ENCODE measurements at regions not wholly inside any gene's neighbourhood (a gene's known extent, or its start where the extent isn't known, plus 50 kb on each side); places are given as distances from the start of the nearest gene placed in this dataset.
"Not testable (repeated sequence)": the region's sequence is repeated elsewhere in the genome, so short reads cannot be mapped to it uniquely, and the experiment has no call there.

- no peak overlapping the region for H3K27ac ChIP-seq (ENCODE audit: low read depth, low read length)
- DNase-seq (ENCODE audit: low read depth, low spot score) = no peak
- H3K27me3 ChIP-seq (ENCODE audit: control insufficient read depth, insufficient read depth, low read length) = no peaks in the 10 kb centered on the region
- ChIA-PET POLR2A (no interaction called here), CTCF (no interaction called here)
- H3K4me3 ChIP-seq (ENCODE audit: low read depth, low read length) = no peak overlapping the region
- TF ChIP-seq, protein P1, sequence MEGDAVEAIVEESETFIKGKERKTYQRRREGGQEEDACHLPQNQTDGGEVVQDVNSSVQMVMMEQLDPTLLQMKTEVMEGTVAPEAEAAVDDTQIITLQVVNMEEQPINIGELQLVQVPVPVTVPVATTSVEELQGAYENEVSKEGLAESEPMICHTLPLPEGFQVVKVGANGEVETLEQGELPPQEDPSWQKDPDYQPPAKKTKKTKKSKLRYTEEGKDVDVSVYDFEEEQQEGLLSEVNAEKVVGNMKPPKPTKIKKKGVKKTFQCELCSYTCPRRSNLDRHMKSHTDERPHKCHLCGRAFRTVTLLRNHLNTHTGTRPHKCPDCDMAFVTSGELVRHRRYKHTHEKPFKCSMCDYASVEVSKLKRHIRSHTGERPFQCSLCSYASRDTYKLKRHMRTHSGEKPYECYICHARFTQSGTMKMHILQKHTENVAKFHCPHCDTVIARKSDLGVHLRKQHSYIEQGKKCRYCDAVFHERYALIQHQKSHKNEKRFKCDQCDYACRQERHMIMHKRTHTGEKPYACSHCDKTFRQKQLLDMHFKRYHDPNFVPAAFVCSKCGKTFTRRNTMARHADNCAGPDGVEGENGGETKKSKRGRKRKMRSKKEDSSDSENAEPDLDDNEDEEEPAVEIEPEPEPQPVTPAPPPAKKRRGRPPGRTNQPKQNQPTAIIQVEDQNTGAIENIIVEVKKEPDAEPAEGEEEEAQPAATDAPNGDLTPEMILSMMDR (IDR thresholded peaks at IDR 0.05; ENCODE audit: low read depth, low read length) = no peak
- H3K9me3 ChIP-seq (ENCODE audit: control insufficient read depth, insufficient read depth, low read length) = no peaks in the 10 kb centered on the region
Observed at GRCh38 chr13:37510441-37510840, 88.1 kb downstream of the POSTN start.

DNA sequence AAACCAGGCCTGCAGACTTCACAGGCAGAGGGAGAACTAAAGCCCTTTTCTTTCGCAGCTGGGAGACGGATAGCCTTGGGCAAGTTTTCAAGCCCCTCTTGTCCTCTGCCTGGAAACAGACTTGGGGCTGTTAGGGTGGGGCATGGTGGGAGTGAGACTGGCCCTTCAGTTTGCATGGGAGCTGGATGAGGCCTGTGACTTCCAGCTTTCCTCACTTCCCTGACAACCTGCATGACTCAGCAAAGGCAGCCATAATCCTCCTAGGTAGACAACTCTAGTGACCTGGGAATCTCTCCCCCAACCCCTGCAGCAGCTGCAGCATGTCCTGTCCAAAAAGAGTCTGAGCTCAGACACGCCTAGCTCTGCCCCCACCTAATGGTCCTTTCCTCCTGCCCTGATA lies 93.0 kb downstream of the POSTN start:
- no peaks in the 10 kb centered on the region for H3K27me3 ChIP-seq (ENCODE audit: control insufficient read depth, insufficient read depth, low read length)
- DNase-seq (ENCODE audit: low read depth, low spot score) = no peak
- TF ChIP-seq, protein P1 (IDR thresholded peaks at IDR 0.05; ENCODE audit: low read depth, low read length) = no peak
- POLR2A ChIA-PET = no interaction called here
- CTCF ChIA-PET = no interaction called here
- H3K27ac ChIP-seq (ENCODE audit: low read depth, low read length) = no peak overlapping the region
- no peaks in the 10 kb centered on the region for H3K9me3 ChIP-seq (ENCODE audit: control insufficient read depth, insufficient read depth, low read length)
- H3K4me3 ChIP-seq (ENCODE audit: low read depth, low read length) = no peak overlapping the region

DNA sequence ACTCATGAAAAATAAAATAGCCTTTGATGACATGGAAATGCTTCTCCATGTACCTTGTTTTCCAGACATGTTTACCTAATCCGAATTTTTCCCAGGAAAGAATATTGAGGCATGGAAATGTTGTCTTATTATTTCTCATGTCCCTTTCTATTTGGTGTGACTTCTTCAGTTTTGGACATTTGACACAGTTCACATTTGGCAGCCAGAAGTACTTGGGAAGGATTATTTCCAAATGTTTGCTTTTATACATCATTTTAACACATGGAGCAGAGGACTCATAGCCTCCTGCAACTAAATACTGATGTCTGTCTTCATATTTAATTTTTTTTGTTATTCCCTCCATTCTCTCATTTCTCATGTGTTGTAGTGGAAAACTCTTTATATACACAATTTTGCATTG lies 94.3 kb downstream of the POSTN start:
- ChIA-PET CTCF (no interaction called here), POLR2A (no interaction called here)
- no peaks in the 10 kb centered on the region for H3K9me3 ChIP-seq (ENCODE audit: control insufficient read depth, insufficient read depth, low read length)
- TF ChIP-seq, protein P1 (IDR thresholded peaks at IDR 0.05; ENCODE audit: low read depth, low read length) = no peak
- H3K4me3 ChIP-seq (ENCODE audit: low read depth, low read length) = no peak overlapping the region
- no peak overlapping the region for H3K27ac ChIP-seq (ENCODE audit: low read depth, low read length)
- no peaks in the 10 kb centered on the region for H3K27me3 ChIP-seq (ENCODE audit: control insufficient read depth, insufficient read depth, low read length)
- DNase-seq (ENCODE audit: low read depth, low spot score) = no peak

- Histone ChIP-seq H3K27me3 (ENCODE audit: control insufficient read depth, insufficient read depth, low read length) (no peaks in the 10 kb centered on the region), H3K4me3 (ENCODE audit: low read depth, low read length) (no peak overlapping the region), H3K27ac (ENCODE audit: low read depth, low read length) (no peak overlapping the region), H3K9me3 (ENCODE audit: control insufficient read depth, insufficient read depth, low read length) (no peaks in the 10 kb centered on the region)
- no peak for DNase-seq (ENCODE audit: low read depth, low spot score)
- ChIA-PET POLR2A (no interaction called here), CTCF (no interaction called here)
- TF ChIP-seq, protein P1 (IDR thresholded peaks at IDR 0.05; ENCODE audit: low read depth, low read length) = no peak
Observed at GRCh38 chr13:37503287-37503686, 95.3 kb downstream of the POSTN start.

DNA sequence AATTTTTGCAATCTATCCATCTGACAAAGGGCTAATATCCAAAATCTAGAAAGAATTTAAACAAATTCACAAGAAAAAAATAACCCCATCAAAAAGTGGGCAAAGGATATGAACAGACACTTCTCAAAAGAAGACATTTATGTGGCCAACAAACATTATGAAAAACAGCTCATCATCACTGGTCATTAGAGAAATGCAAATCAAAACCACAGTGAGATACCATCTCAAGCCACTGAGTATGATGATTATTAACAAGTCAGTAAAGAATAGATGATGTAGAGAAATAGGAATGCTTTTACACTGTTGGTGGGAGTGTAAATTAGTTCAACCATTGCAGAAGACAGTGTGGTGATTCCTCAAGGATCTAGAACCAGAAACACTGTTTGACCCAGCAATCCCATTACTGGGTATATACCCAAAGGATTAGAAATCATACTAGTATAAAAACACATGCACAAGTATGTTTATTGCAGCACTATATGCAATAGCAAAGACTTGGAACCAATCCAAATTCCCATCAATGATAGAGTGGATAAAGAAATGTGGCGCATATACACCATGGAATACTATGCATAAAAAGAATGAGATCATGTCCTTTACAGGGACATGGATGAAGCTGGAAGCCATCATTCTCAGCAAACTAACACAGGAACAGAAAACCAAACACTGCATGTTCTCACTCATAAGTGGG lies 96.1 kb downstream of the POSTN start:
- CTCF ChIA-PET = interaction anchor here (0.6 kb wide), 1 partner anchor 89 kb away, joined by 3 read pairs; no protein-coding TSS in a partner anchor
- H3K27ac ChIP-seq (ENCODE audit: low read depth, low read length); DNase-seq (ENCODE audit: low read depth, low spot score); H3K4me3 ChIP-seq (ENCODE audit: low read depth, low read length); H3K9me3 ChIP-seq (ENCODE audit: control insufficient read depth, insufficient read depth, low read length); H3K27me3 ChIP-seq (ENCODE audit: control insufficient read depth, insufficient read depth, low read length); POLR2A ChIA-PET: not testable (repeated sequence)
